Gastrocnemius medialis (tissue), 4 donors: ENCODE measurements at regions not wholly inside any gene's neighbourhood (a gene's known extent, or its start where the extent isn't known, plus 50 kb on each side); places are given as distances from the start of the nearest gene placed in this dataset.

Experiments used
- ATAC-seq, 2 donors: fragments of 150-250 bp; one replicate each; pipeline ENCODE4 v1.9.1; 2016
- DNase-seq, 2 donors: peaks; one replicate each; pipeline ENCODE4 v3.0.0-alpha.2; 2019
- H3K27ac ChIP-seq, 4 donors: fragments of 200-600 bp; sonication (generic); 1 replicate in 1 of 4; 2 replicates in 3 of 4; pipeline ENCODE4 v1.5.1; 2016 to 2018; ENCODE audit warnings: mild to moderate bottlenecking in 2 of 4, moderate library complexity in 1 of 4
- H3K27me3 ChIP-seq, 3 donors: fragments of 200-600 bp; sonication (generic) in 2 of 3; 1 replicate in 1 of 3; 2 replicates in 2 of 3; pipeline versions ENCODE4 v1.5.1 to v1.6.0; 2016 to 2019; ENCODE audit warnings: mild to moderate bottlenecking in 1 of 3, moderate library complexity in 1 of 3
- H3K36me3 ChIP-seq, 2 donors: fragments of 200-600 bp; sonication (generic) in 1 of 2; one replicate each; pipeline ENCODE4 v1.5.1; 2017 to 2018
- H3K4me1 ChIP-seq, 2 donors: fragments of 200-600 bp; sonication (generic) in 1 of 2; one replicate each; pipeline ENCODE4 v1.5.1; 2016 to 2017; ENCODE audit warnings: mild to moderate bottlenecking in 2 of 2
- H3K4me3 ChIP-seq, 4 donors: fragments of 200-600 bp; sonication (generic) in 3 of 4; 1 replicate in 1 of 4; 2 replicates in 3 of 4; pipeline ENCODE4 v1.5.1; 2016 to 2019; ENCODE audit warnings: mild to moderate bottlenecking in 2 of 4
- H3K9me3 ChIP-seq, 3 donors: fragments of 200-600 bp; sonication (generic) in 2 of 3; 1 replicate in 1 of 3; 2 replicates in 2 of 3; pipeline ENCODE4 v1.5.1; 2016 to 2019
- CTCF ChIP-seq, 5 experiments: fragments of 450-650 bp in 3 of 5; fragments of 200-600 bp in 2 of 5; sonication (generic) in 2 of 5; IDR thresholded peaks in 4 of 5; conservative IDR thresholded peaks in 1 of 5; 1 replicate in 4 of 5; 2 replicates in 1 of 5; pipeline ENCODE4 v1.5.1; 2016 to 2019; ENCODE audit warnings: antibody characterized with exemption in 5 of 5, mild to moderate bottlenecking in 3 of 5, moderate library complexity in 3 of 5
- POLR2A ChIP-seq, 2 donors: fragments of 450-650 bp; IDR thresholded peaks; one replicate each; pipeline ENCODE4 v1.6.1; 2017; ENCODE audit warnings: antibody characterized with exemption in 2 of 2, mild to moderate bottlenecking in 2 of 2, moderate library complexity in 2 of 2
- in situ Hi-C, 4 donors: fragments of 200-750 bp; cut with MboI; loops; one replicate each; pipeline versions ENCODE4 v1.15.0 to v1.8.0; 2017; ENCODE audit warnings: low sequenced_read_pairs in 4 of 4
- intact Hi-C: fragments of 100-400 bp; cut with DNase I; formaldehyde crosslinking; loops from one replicate; pipeline ENCODE4 v1.15.1; 2023; ENCODE audit warnings: low total_unique reads

GRCh38 chr10:106139915-106140314, 1024.6 kb downstream of the SORCS1 start:
- Histone ChIP-seq H3K27ac (no peak overlapping the region), H3K27me3 (no peaks in the 10 kb centered on the region), H3K4me3 (no peak overlapping the region), H3K9me3 (no peaks in the 10 kb centered on the region), H3K4me1 (no peaks in the 10 kb centered on the region), H3K36me3 (no peaks in the 10 kb centered on the region)
- in situ Hi-C loops (no loop called here), intact Hi-C loops (no loop called here)
- DNase-seq, result no peak
- no peak for ATAC-seq
- TF ChIP-seq POLR2A (IDR thresholded peaks at IDR 0.05), result no peak
- no peak for TF ChIP-seq CTCF (IDR thresholded peaks at IDR 0.05 in 4 of 5, conservative IDR thresholded peaks at IDR 0.05 in 1 of 5)

- no peak for ATAC-seq
- DNase-seq, result no peak
- no peaks in the 10 kb centered on the region for H3K27me3 ChIP-seq
- no peak overlapping the region for H3K4me3 ChIP-seq
- no peaks in the 10 kb centered on the region for H3K36me3 ChIP-seq
- H3K4me1 ChIP-seq, result no peaks in the 10 kb centered on the region
- in situ Hi-C loops (no loop called here), intact Hi-C loops (no loop called here)
- TF ChIP-seq CTCF (IDR thresholded peaks at IDR 0.05 in 4 of 5, conservative IDR thresholded peaks at IDR 0.05 in 1 of 5) (no peak), POLR2A (IDR thresholded peaks at IDR 0.05) (no peak)
- H3K27ac ChIP-seq, result no peak overlapping the region
- H3K9me3 ChIP-seq, result no peaks in the 10 kb centered on the region
Observed at GRCh38 chr10:106136175-106136574, 1028.3 kb downstream of the SORCS1 start.

- DNase-seq (no peak), ATAC-seq (no peak)
- Histone ChIP-seq H3K27ac (no peak overlapping the region), H3K4me1 (no peaks in the 10 kb centered on the region), H3K9me3 (no peaks in the 10 kb centered on the region), H3K36me3 (no peaks in the 10 kb centered on the region), H3K4me3 (no peak overlapping the region), H3K27me3 (no peaks in the 10 kb centered on the region)
- TF ChIP-seq POLR2A (IDR thresholded peaks at IDR 0.05) (no peak), CTCF (IDR thresholded peaks at IDR 0.05 in 4 of 5, conservative IDR thresholded peaks at IDR 0.05 in 1 of 5) (no peak)
- in situ Hi-C loops, result no loop called here
- intact Hi-C loops, result no loop called here
Observed at GRCh38 chr10:106134326-106135000, 1030.0 kb downstream of the SORCS1 start.

- Histone ChIP-seq H3K9me3 (no peaks in the 10 kb centered on the region), H3K4me3 (no peak overlapping the region), H3K27ac (no peak overlapping the region), H3K4me1 (no peaks in the 10 kb centered on the region), H3K36me3 (no peaks in the 10 kb centered on the region), H3K27me3 (no peaks in the 10 kb centered on the region)
- in situ Hi-C loops (no loop called here), intact Hi-C loops (no loop called here)
- no peak for TF ChIP-seq POLR2A (IDR thresholded peaks at IDR 0.05)
- no peak for TF ChIP-seq CTCF (IDR thresholded peaks at IDR 0.05 in 4 of 5, conservative IDR thresholded peaks at IDR 0.05 in 1 of 5)
- no peak for DNase-seq
- ATAC-seq, result no peak
Observed at GRCh38 chr10:106133451-106133850, 1031.1 kb downstream of the SORCS1 start.

GRCh38 chr10:106132956-106133355, 1031.5 kb downstream of the SORCS1 start:
- no peak overlapping the region for H3K4me3 ChIP-seq
- no peaks in the 10 kb centered on the region for H3K27me3 ChIP-seq
- H3K4me1 ChIP-seq, result no peaks in the 10 kb centered on the region
- no peak overlapping the region for H3K27ac ChIP-seq
- TF ChIP-seq POLR2A (IDR thresholded peaks at IDR 0.05), result no peak
- no peak for TF ChIP-seq CTCF (IDR thresholded peaks at IDR 0.05 in 4 of 5, conservative IDR thresholded peaks at IDR 0.05 in 1 of 5)
- intact Hi-C loops, result no loop called here
- no peaks in the 10 kb centered on the region for H3K9me3 ChIP-seq
- no peak for DNase-seq
- no peaks in the 10 kb centered on the region for H3K36me3 ChIP-seq
- no peak for ATAC-seq
- in situ Hi-C loops, result no loop called here
